HEK293 (cell line): ENCODE measurements at regions not wholly inside any gene's neighbourhood (a gene's known extent, or its start where the extent isn't known, plus 50 kb on each side); places are given as distances from the start of the nearest gene placed in this dataset.

Experiments used
- MYNN ChIP-seq: fragments of 450-650 bp; formaldehyde crosslinking; IDR thresholded peaks from 2 replicates; pipeline ENCODE4 v1.5.1; 2016; ENCODE audit warnings: missing biosample characterization, missing genetic modification characterization, borderline replicate concordance
- TRIM28 ChIP-seq: IDR thresholded peaks from 2 replicates; pipeline ENCODE4 v1.6.1; 2011; ENCODE audit warnings: low read length, control low read depth, borderline replicate concordance
- ZIC2 ChIP-seq: fragments of 450-650 bp; formaldehyde crosslinking; IDR thresholded peaks from 2 replicates; pipeline ENCODE4 v1.5.1; 2016; ENCODE audit warnings: missing biosample characterization, missing genetic modification characterization
- ZNF121 ChIP-seq: fragments of 450-650 bp; formaldehyde crosslinking; IDR thresholded peaks from 2 replicates; pipeline ENCODE4 v1.5.1; 2016; ENCODE audit warnings: missing biosample characterization, missing genetic modification characterization
- ZNF202 ChIP-seq: fragments of 450-650 bp; formaldehyde crosslinking; IDR thresholded peaks from 2 replicates; pipeline ENCODE4 v1.5.1; 2016; ENCODE audit warnings: missing biosample characterization, missing genetic modification characterization, borderline replicate concordance
- ZNF211 ChIP-seq: fragments of 450-650 bp; formaldehyde crosslinking; IDR thresholded peaks from 2 replicates; pipeline ENCODE4 v1.5.1; 2016; ENCODE audit warnings: low read depth, missing biosample characterization, missing genetic modification characterization
- ZNF24 ChIP-seq: fragments of 450-650 bp; formaldehyde crosslinking; IDR thresholded peaks from 2 replicates; pipeline ENCODE4 v1.5.1; 2016; ENCODE audit warnings: missing biosample characterization, missing genetic modification characterization
- ZNF404 ChIP-seq: fragments of 450-650 bp; formaldehyde crosslinking; IDR thresholded peaks from 2 replicates; pipeline ENCODE4 v1.5.1; 2017; ENCODE audit warnings: missing biosample characterization, missing genetic modification characterization
- ZNF48 ChIP-seq: fragments of 450-650 bp; formaldehyde crosslinking; IDR thresholded peaks from 2 replicates; pipeline ENCODE4 v1.5.1; 2016; ENCODE audit warnings: missing biosample characterization, missing genetic modification characterization
- ZNF529 ChIP-seq: fragments of 450-650 bp; formaldehyde crosslinking; IDR thresholded peaks from 2 replicates; pipeline ENCODE4 v1.5.1; 2017; ENCODE audit warnings: missing genetic modification characterization, missing biosample characterization; ENCODE audit not compliant: insufficient replicate concordance
- ZNF561 ChIP-seq: fragments of 450-650 bp; IDR thresholded peaks from 2 replicates; pipeline ENCODE4 v1.5.1; 2018; ENCODE audit warnings: missing biosample characterization, missing genetic modification characterization, borderline replicate concordance
- ZNF768 ChIP-seq: fragments of 450-650 bp; formaldehyde crosslinking; IDR thresholded peaks from 2 replicates; pipeline ENCODE4 v1.5.1; 2018; ENCODE audit warnings: missing biosample characterization, mild to moderate bottlenecking, missing genetic modification characterization
- TF ChIP-seq, protein P1 (sequence below): fragments of 450-650 bp; formaldehyde crosslinking; IDR thresholded peaks from 2 replicates; pipeline ENCODE4 v1.5.1; 2016; ENCODE audit warnings: missing biosample characterization, missing genetic modification characterization
- TF ChIP-seq, protein P2 (sequence below): fragments of 450-650 bp; formaldehyde crosslinking; IDR thresholded peaks from 2 replicates; pipeline ENCODE4 v1.5.1; 2016; ENCODE audit warnings: missing biosample characterization, missing genetic modification characterization, low read depth

DNA sequence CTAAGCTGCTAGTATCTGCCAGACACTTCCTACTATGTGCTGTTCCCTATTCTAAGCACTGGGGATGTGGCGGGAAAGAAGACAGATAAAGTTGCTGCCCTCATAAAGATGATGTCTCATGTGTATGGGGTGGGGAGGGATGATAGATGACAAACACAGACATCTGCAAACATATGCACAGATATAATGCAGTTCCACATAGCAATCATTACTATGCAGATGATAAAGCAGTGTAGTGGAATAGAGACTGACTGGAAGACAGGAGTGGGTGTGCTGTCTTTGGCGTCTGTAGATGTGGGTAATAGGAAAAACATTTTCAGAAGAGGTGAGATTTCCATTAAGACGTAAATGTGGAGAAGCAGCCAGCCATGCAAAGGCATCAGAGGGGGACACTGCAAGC lies 243.6 kb downstream of the DPY19L2 start:
- no peak for TF ChIP-seq ZNF202
- no peak for TF ChIP-seq TRIM28
- TF ChIP-seq, protein P1, sequence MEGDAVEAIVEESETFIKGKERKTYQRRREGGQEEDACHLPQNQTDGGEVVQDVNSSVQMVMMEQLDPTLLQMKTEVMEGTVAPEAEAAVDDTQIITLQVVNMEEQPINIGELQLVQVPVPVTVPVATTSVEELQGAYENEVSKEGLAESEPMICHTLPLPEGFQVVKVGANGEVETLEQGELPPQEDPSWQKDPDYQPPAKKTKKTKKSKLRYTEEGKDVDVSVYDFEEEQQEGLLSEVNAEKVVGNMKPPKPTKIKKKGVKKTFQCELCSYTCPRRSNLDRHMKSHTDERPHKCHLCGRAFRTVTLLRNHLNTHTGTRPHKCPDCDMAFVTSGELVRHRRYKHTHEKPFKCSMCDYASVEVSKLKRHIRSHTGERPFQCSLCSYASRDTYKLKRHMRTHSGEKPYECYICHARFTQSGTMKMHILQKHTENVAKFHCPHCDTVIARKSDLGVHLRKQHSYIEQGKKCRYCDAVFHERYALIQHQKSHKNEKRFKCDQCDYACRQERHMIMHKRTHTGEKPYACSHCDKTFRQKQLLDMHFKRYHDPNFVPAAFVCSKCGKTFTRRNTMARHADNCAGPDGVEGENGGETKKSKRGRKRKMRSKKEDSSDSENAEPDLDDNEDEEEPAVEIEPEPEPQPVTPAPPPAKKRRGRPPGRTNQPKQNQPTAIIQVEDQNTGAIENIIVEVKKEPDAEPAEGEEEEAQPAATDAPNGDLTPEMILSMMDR (tag by site-specific recombination) = no peak
- no peak for TF ChIP-seq MYNN (tag by site-specific recombination)
- no peak for TF ChIP-seq ZIC2 (tag by site-specific recombination)
- no peak for TF ChIP-seq ZNF211 (tag by site-specific recombination)
- TF ChIP-seq, protein P2, sequence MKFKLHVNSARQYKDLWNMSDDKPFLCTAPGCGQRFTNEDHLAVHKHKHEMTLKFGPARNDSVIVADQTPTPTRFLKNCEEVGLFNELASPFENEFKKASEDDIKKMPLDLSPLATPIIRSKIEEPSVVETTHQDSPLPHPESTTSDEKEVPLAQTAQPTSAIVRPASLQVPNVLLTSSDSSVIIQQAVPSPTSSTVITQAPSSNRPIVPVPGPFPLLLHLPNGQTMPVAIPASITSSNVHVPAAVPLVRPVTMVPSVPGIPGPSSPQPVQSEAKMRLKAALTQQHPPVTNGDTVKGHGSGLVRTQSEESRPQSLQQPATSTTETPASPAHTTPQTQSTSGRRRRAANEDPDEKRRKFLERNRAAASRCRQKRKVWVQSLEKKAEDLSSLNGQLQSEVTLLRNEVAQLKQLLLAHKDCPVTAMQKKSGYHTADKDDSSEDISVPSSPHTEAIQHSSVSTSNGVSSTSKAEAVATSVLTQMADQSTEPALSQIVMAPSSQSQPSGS = no peak
- no peak for TF ChIP-seq ZNF561 (tag by site-specific recombination)
- no peak for TF ChIP-seq ZNF48 (tag by site-specific recombination)
- no peak for TF ChIP-seq ZNF24 (tag by site-specific recombination)
- no peak for TF ChIP-seq ZNF121
- no peak for TF ChIP-seq ZNF404 (tag by site-specific recombination)
- no peak for TF ChIP-seq ZNF768 (tag by site-specific recombination)
- no peak for TF ChIP-seq ZNF529
